ENCODE measurements at regions not wholly inside any gene's neighbourhood (a gene's known extent, or its start where the extent isn't known, plus 50 kb on each side); places are given as distances from the start of the nearest gene placed in this dataset.

DNA sequence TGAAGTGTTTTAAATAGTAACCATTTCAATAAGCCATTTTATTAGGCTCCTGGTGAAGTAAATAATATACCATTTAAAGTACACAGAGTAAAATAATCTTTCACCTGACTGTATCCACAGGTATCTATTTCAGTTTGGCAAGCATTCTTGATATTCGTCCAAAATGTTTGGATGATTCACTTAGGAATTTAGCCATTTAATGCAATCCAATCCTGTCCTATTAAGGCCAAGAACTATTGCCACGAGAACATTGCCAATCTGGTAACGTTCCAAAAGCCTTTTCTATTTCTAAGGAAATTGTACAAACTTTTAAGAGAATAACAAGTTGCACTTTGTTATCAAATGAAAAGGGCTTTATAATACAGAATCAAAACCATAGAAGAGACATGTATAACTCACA, 209.8 kb upstream of the THRB start:
- Mint-ChIP-seq H3K27ac (no peak overlapping the region), H3K4me3 (no peak overlapping the region), H3K4me1 (ENCODE audit: low read depth) (no peaks in the 10 kb centered on the region), H3K36me3 (ENCODE audit: low read depth) (no peaks in the 10 kb centered on the region), H3K27me3 (ENCODE audit: insufficient read depth) (no peaks in the 10 kb centered on the region; the same call in 1 of the 2 replicates), H3K9me3 (peaks cover 22% of the 10 kb centered on the region; the same call in 1 of the 2 replicates)
- DNase-seq: no peak
- TF ChIP-seq, protein P1, sequence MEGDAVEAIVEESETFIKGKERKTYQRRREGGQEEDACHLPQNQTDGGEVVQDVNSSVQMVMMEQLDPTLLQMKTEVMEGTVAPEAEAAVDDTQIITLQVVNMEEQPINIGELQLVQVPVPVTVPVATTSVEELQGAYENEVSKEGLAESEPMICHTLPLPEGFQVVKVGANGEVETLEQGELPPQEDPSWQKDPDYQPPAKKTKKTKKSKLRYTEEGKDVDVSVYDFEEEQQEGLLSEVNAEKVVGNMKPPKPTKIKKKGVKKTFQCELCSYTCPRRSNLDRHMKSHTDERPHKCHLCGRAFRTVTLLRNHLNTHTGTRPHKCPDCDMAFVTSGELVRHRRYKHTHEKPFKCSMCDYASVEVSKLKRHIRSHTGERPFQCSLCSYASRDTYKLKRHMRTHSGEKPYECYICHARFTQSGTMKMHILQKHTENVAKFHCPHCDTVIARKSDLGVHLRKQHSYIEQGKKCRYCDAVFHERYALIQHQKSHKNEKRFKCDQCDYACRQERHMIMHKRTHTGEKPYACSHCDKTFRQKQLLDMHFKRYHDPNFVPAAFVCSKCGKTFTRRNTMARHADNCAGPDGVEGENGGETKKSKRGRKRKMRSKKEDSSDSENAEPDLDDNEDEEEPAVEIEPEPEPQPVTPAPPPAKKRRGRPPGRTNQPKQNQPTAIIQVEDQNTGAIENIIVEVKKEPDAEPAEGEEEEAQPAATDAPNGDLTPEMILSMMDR (IDR thresholded peaks at IDR 0.05): no peak

DNA sequence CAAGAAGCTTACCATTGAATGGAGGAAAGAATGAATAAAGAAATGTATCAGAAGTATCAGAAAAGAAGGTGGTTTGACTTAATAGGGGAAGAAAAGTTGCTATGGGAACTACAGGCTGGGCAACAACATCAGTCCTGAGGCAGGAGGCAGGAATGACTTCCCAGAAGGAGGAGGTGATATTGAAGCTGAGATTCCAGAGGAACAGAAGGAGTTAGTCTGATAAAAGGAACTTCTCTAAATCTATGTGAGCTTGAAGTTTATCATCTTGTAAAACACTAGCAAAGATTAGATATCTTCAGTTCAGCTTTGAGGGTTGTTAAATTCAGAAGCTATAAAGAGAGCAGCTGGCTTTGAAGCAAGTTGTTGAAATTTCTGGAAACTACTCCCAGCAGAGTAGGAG, 213.3 kb upstream of the THRB start:
- TF ChIP-seq, protein P1 (IDR thresholded peaks at IDR 0.05): no peak
- no peaks in the 10 kb centered on the region for H3K4me1 Mint-ChIP-seq (ENCODE audit: low read depth)
- DNase-seq: no peak
- H3K27me3 Mint-ChIP-seq (ENCODE audit: insufficient read depth): no peaks in the 10 kb centered on the region; the same call in 1 of the 2 replicates
- no peak overlapping the region for H3K27ac Mint-ChIP-seq
- peaks cover 14% of the 10 kb centered on the region; the same call in 1 of the 2 replicates for H3K9me3 Mint-ChIP-seq
- no peak overlapping the region for H3K4me3 Mint-ChIP-seq
- no peaks in the 10 kb centered on the region for H3K36me3 Mint-ChIP-seq (ENCODE audit: low read depth)

DNA sequence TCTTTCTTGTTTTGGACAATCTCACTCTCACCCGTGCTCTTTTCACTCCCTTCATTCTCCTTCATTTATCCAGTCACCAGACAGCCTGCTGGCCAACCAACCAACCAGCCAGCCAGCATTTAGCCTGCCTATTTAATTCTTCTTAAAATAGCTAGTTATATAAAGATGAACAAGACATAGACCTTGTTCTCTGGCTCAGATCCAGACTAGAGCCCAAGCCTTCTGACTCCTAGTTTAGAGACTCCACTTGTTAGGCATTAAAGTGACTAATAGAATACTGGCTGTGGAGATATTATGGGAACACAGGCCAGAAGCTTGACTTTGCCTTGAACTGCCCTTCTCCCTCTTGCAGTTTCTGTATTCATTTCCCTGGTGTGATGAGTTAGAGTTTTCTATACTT, 215.3 kb upstream of the THRB start:
- H3K9me3 Mint-ChIP-seq: peaks cover 14% of the 10 kb centered on the region; the same call in 1 of the 2 replicates
- TF ChIP-seq, protein P1 (IDR thresholded peaks at IDR 0.05): no peak
- no peaks in the 10 kb centered on the region for H3K4me1 Mint-ChIP-seq (ENCODE audit: low read depth)
- H3K36me3 Mint-ChIP-seq (ENCODE audit: low read depth): no peaks in the 10 kb centered on the region
- H3K27ac Mint-ChIP-seq: no peak overlapping the region
- no peak overlapping the region for H3K4me3 Mint-ChIP-seq
- no peaks in the 10 kb centered on the region; the same call in 1 of the 2 replicates for H3K27me3 Mint-ChIP-seq (ENCODE audit: insufficient read depth)
- no peak for DNase-seq

DNA sequence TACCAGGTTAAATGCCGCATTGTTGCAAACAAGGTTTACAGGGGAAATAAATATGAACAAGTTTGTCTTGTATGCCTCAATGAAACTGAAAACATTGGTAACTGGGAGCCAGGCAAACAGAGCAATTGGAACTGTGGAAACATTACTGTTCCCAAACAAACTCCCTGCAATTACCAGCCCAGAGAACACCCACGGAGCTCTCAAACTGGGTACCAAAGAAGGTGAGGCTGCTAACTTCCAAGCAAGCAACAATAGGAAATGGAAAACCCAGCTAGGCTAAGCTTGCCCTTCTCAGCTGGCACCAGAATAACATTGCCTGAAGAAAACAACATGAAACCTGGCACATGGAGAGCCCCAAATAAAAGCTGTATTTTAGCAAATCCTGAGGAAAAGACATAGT, 218.9 kb upstream of the THRB start:
- Mint-ChIP-seq H3K27ac (no peak overlapping the region), H3K27me3 (ENCODE audit: insufficient read depth) (no peaks in the 10 kb centered on the region), H3K4me1 (ENCODE audit: low read depth) (no peaks in the 10 kb centered on the region), H3K36me3 (ENCODE audit: low read depth) (no peaks in the 10 kb centered on the region), H3K9me3 (0 out of 2 replicates have a peak, but pooled peaks cover 4% of the 10 kb centered on the region), H3K4me3 (no peak overlapping the region)
- TF ChIP-seq, protein P1 (IDR thresholded peaks at IDR 0.05): no peak
- DNase-seq: no peak

DNA sequence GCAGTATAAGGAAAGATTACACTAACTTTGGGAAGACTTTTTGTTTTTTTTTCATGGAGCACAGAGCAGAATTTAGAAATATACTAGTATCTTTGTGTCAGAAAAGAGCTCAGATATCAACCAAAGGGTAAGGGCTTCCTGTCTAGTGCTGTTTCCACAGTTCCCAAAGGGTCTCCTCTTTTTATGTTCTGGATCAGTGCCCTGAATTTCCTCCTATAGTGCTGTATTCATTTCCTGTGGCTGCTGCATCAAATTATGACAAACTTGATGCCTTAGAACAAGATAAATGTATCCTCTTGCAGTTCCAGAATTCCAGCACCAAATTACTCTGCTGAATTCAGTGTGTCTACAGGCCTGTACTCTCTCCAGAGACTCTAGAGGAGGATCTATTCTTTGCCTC, 219.8 kb upstream of the THRB start:
- TF ChIP-seq, protein P1 (IDR thresholded peaks at IDR 0.05): no peak
- Mint-ChIP-seq H3K9me3 (no peaks in the 10 kb centered on the region), H3K27me3 (ENCODE audit: insufficient read depth) (no peaks in the 10 kb centered on the region), H3K27ac (no peak overlapping the region), H3K4me1 (ENCODE audit: low read depth) (no peaks in the 10 kb centered on the region), H3K36me3 (ENCODE audit: low read depth) (no peaks in the 10 kb centered on the region), H3K4me3 (no peak overlapping the region)
- no peak for DNase-seq

Measured in HFFc6 (cell line).